GM12878 (cell line): ENCODE measurements at regions not wholly inside any gene's neighbourhood (a gene's known extent, or its start where the extent isn't known, plus 50 kb on each side); places are given as distances from the start of the nearest gene placed in this dataset.

ENCODE experiments used
- E2F4 ChIP-seq: IDR thresholded peaks from 2 replicates; pipeline ENCODE4 v1.6.1; 2012; ENCODE audit warnings: low read depth, low read length, improper control_type of control experiment
- EED ChIP-seq: sonication (generic); IDR thresholded peaks from 2 replicates; pipeline ENCODE4 v1.6.1; 2016; ENCODE audit warnings: antibody characterized with exemption, low read depth
- ELK1 ChIP-seq: IDR thresholded peaks from 2 replicates; pipeline ENCODE4 v1.6.1; 2012; ENCODE audit warnings: low read depth, low read length, improper control_type of control experiment
- FOXM1 ChIP-seq: IDR thresholded peaks from 2 replicates; pipeline ENCODE4 v1.6.1; 2012; ENCODE audit warnings: low read depth, mild to moderate bottlenecking, inconsistent platforms, low read length, moderate library complexity
- GATAD2B ChIP-seq: fragments of 450-650 bp; conservative IDR thresholded peaks from 2 replicates; pipeline ENCODE4 v1.6.1; 2017; ENCODE audit warnings: low read depth, mild to moderate bottlenecking, moderate library complexity
- HDAC6 ChIP-seq: fragments of 200-600 bp; sonication (generic); IDR thresholded peaks from one replicate; pipeline ENCODE4 v1.8.0; 2017; ENCODE audit warnings: antibody characterized with exemption; ENCODE audit not compliant: unreplicated experiment
- IKZF2 ChIP-seq, 2 experiments: fragments of 450-650 bp; IDR thresholded peaks; 2 replicates each; pipeline ENCODE4 v1.6.1; 2017; ENCODE audit warnings: mild to moderate bottlenecking in 2 of 2, moderate library complexity in 2 of 2
- JUNB ChIP-seq: IDR thresholded peaks from 2 replicates; pipeline ENCODE4 v1.6.1; 2016; ENCODE audit warnings: antibody characterized with exemption, mild to moderate bottlenecking
- LARP7 ChIP-seq: fragments of 450-650 bp; IDR thresholded peaks from 2 replicates; pipeline ENCODE4 v1.6.1; 2017; ENCODE audit warnings: mild to moderate bottlenecking
- MYC ChIP-seq: IDR thresholded peaks from 2 replicates; pipeline ENCODE4 v1.6.1; 2011; ENCODE audit warnings: mild to moderate bottlenecking, low read length, moderate library complexity, inconsistent platforms; ENCODE audit not compliant: insufficient read depth, insufficient replicate concordance, insufficient read length, severe bottlenecking
- NFYB ChIP-seq: IDR thresholded peaks from 2 replicates; pipeline ENCODE4 v1.6.1; 2011; ENCODE audit warnings: low read depth, mild to moderate bottlenecking, low read length, improper control_type of control experiment, moderate library complexity; ENCODE audit not compliant: insufficient read depth
- NR2C2 ChIP-seq: IDR thresholded peaks from 2 replicates; pipeline ENCODE4 v1.6.1; 2011; ENCODE audit warnings: borderline replicate concordance, low read depth; ENCODE audit not compliant: control insufficient read depth, insufficient read length
- PBX3 ChIP-seq: IDR thresholded peaks from 2 replicates; pipeline ENCODE4 v1.6.1; 2011; ENCODE audit warnings: mild to moderate bottlenecking, low read depth, low read length, moderate library complexity; ENCODE audit not compliant: insufficient replicate concordance
- PML ChIP-seq: IDR thresholded peaks from 2 replicates; pipeline ENCODE4 v1.6.1; 2012; ENCODE audit warnings: low read length, inconsistent platforms
- POLR2A ChIP-seq: IDR thresholded peaks from 2 replicates; pipeline ENCODE4 v1.6.1; 2011; ENCODE audit warnings: low read depth, mild to moderate bottlenecking, low read length
- POU2F2 ChIP-seq: IDR thresholded peaks from 3 replicates; pipeline ENCODE4 v1.6.1; 2011; ENCODE audit warnings: low read depth, mild to moderate bottlenecking, low read length, borderline replicate concordance
- RAD21 ChIP-seq: IDR thresholded peaks from 2 replicates; pipeline ENCODE4 v1.6.1; 2011; ENCODE audit warnings: mild to moderate bottlenecking, low read depth, low read length, moderate library complexity; ENCODE audit not compliant: insufficient read depth
- SMC3 ChIP-seq: IDR thresholded peaks from 2 replicates; pipeline ENCODE4 v1.6.1; 2011; ENCODE audit warnings: low read length, improper control_type of control experiment, borderline replicate concordance
- SRF ChIP-seq, 2 experiments: IDR thresholded peaks; 2 replicates each; pipeline ENCODE4 v1.6.1; 2011; ENCODE audit warnings: low read depth in 2 of 2, low read length in 2 of 2, mild to moderate bottlenecking in 1 of 2, moderate library complexity in 1 of 2
- TCF7 ChIP-seq: IDR thresholded peaks from 2 replicates; pipeline ENCODE4 v1.6.1; 2014; ENCODE audit warnings: antibody characterized with exemption, borderline replicate concordance
- USF1 ChIP-seq: IDR thresholded peaks from 2 replicates; pipeline ENCODE4 v1.6.1; 2011; ENCODE audit warnings: borderline replicate concordance, low read depth, mild to moderate bottlenecking, moderate library complexity, mixed read lengths, low read length; ENCODE audit not compliant: insufficient read depth; ENCODE audit errors: extremely low read length
- YY1 ChIP-seq: IDR thresholded peaks from 2 replicates; pipeline ENCODE4 v1.6.1; 2011; ENCODE audit warnings: low read depth, mild to moderate bottlenecking, low read length
- ZBTB33 ChIP-seq: fragments of 450-650 bp; IDR thresholded peaks from 2 replicates; pipeline ENCODE4 v1.6.1; 2017; ENCODE audit warnings: mild to moderate bottlenecking
- ZNF207 ChIP-seq: fragments of 450-650 bp; IDR thresholded peaks from 2 replicates; pipeline ENCODE4 v1.6.1; 2014; ENCODE audit warnings: antibody characterized with exemption, mild to moderate bottlenecking, borderline replicate concordance

GRCh38 chr3:118628704-118629341 is 405.8 kb downstream of the IGSF11 start (continued):
- TF ChIP-seq ELK1: peak; percentile 24; the same call in 1 of the 2 replicates
- TF ChIP-seq SRF (IDR thresholded peaks at IDR 0.05; ENCODE audit: low read depth in 2 of 2, low read length in 2 of 2): no peak
- TF ChIP-seq IKZF2 (IDR thresholded peaks at IDR 0.05): no peak
- TF ChIP-seq TCF7: no peak
- TF ChIP-seq GATAD2B: no peak
- peak; percentile 65 for TF ChIP-seq SMC3
- no peak for TF ChIP-seq JUNB
- TF ChIP-seq LARP7: no peak
- no peak for TF ChIP-seq ZNF207
- TF ChIP-seq POLR2A: no peak
- TF ChIP-seq E2F4: no peak
- TF ChIP-seq FOXM1: no peak
- TF ChIP-seq RAD21: peak; percentile 89
- TF ChIP-seq PML: no peak
- no peak for TF ChIP-seq MYC
- no peak for TF ChIP-seq NFYB
- TF ChIP-seq EED: peak; percentile 40; the same call in 1 of the 2 replicates
- no peak for TF ChIP-seq ZBTB33
- TF ChIP-seq HDAC6: no peak
- no peak for TF ChIP-seq PBX3
- TF ChIP-seq POU2F2: peak; percentile 41; the same call in 1 of the 3 replicates
- peak; percentile 46; the same call in 1 of the 2 replicates for TF ChIP-seq YY1
- no peak for TF ChIP-seq NR2C2
- no peak for TF ChIP-seq USF1
- TF ChIP-seq, all 136 proteins: peak for 10
